Activated CD8-positive, alpha-beta memory T cell treated with anti-CD3 and anti-CD28 coated beads, Interleukin-2, amount 50 U/mL, for 48 hours (primary cell): ENCODE measurements at regions not wholly inside any gene's neighbourhood (a gene's known extent, or its start where the extent isn't known, plus 50 kb on each side); places are given as distances from the start of the nearest gene placed in this dataset.
"Not testable (repeated sequence)": the region's sequence is repeated elsewhere in the genome, so short reads cannot be mapped to it uniquely, and the experiment has no call there.

Source experiments
- DNase-seq: peaks from one replicate; pipeline ENCODE4 v3.0.0-alpha.2; 2020

GRCh38 chr13:75993241-75993640, 357.1 kb downstream of the LMO7 start:
- DNase-seq, result no peak

- DNase-seq, result no peak
These were observed 350.7 kb downstream of the LMO7 start for GRCh38 chr13:75986818-75987217.

GRCh38 chr13:75985132-75985531, 349.0 kb downstream of the LMO7 start:
- no peak for DNase-seq

DNA sequence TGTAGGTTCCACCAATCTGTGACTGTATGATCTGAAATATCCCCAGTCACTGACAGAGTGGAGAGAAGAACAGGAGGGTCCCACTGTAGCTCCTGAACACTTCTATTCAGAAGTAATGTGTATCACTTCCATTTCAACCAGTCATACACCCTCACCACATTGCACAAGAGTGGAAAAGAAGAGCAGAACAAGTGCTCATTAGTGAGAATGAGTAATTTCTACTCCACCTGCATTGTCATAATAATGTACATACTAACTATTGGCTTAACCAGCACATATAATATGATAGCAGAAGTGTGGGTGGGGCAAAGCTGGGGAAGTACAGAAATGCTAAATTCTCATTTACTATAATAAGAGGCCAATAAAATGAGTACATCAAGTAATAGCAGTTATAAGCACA, 342.7 kb downstream of the LMO7 start:
- no peak for DNase-seq

DNA sequence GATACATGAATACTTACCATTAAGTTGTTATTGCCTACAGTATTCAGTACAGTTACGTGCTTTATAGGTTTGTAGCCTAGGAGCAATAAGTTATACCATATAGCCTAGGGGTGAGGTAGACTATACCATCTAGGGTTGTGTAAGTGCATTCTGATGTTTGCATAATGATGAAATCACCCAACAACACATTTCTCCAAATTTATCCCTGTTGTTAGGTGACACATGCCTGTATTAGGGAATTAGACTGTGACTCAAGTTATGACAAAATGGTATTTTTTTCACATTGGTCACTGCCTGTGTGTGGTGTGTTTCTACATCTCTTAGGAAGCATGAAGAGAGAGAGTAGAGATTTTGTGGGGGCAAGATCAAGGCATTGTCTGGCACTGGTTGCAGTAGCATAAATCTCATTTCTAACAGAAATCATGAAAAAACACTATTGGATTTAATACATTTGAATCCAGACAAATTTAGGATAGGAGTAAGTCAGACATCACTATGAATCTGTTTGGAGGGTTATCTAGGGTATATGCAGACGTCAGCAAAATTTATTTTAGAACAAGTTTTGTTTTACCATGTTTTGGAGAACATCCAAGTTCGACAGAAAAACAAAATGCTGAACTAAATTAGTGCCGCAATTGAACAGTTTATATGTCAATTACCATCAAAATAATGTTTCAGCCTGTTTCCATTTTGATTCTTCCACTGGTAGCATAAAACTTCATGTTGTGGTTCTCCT, 332.1 kb downstream of the LMO7 start:
- DNase-seq, result no peak

- no peak for DNase-seq
These were observed 327.2 kb downstream of the LMO7 start for GRCh38 chr13:75963302-75963701.

GRCh38 chr13:75961911-75962310, 325.8 kb downstream of the LMO7 start:
- no peak for DNase-seq

DNA sequence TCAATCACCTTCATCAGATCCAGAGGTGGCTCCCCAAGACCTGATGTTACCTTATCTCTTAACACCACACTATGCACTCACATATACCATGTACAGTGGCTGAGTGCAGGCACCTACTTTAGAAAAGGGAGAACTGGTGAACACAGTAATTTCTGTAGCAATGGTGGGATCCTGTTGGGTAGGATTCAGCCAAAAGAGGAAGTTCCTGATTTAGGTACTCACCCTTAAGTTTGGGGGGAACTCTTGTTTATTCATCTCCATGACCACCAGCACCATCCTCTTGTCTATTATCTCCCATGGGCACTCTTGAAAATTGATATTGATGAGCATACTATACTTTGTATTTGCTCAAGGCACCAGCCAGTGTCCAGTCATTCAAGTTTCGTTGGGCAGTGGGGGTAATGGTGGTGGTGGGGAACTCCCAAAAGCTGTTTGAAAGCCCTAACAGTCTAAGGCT, 324.4 kb downstream of the LMO7 start:
- DNase-seq, result no peak

- DNase-seq, result no peak
These were observed 323.8 kb downstream of the LMO7 start for GRCh38 chr13:75959861-75960481.

DNA sequence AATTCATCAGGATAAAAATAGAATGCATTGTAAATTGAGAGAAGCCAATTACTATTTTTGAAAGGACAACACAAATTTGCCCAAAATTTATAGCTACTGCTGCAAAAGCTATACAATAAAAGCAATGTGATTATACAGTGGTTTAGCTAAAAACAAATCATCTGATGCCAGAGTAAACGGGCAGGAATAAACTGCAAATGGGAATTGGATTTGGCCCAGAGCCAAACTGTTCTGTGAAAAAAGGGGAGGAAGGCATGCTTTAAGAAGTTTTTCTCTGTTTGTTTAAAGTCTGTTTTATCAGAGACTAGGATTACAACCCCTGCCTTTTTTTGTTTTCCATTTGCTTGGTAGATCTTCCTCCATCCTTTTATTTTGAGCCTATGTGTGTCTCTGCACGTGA, 317.5 kb downstream of the LMO7 start:
- not testable (repeated sequence) for DNase-seq

GRCh38 chr13:75947448-75947847, 311.3 kb downstream of the LMO7 start:
- DNase-seq, result no peak

- no peak for DNase-seq
These were observed 310.6 kb downstream of the LMO7 start for GRCh38 chr13:75946536-75947284.

DNA sequence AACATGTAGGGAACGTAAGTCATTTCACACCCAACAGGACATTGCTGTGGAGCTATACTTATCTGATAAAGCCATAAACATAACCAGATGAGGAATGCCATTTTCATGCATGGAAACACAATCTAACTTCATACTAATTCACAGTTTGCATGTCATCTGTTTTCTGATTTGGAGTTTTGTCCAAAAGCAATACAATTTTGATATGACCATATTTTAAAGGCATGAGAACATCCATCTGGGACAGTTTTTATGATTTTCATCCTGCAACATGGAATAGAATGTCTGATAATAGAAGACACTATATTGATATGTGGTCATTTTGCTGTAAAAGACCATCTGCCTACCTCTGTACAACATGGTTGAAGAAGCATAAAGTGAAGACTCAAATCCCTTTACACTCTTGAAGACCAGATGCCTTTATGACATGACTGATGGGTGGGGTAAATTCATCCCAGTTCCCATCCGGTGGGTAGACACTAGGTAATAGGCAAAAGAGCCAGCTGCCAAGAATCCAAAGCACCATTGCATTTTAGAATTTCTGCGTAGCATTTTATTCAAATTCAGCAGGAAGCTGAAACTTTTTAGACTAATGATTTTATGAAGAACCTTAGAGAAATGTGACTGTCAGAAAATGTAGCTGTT, 309.8 kb downstream of the LMO7 start:
- no peak for DNase-seq

- DNase-seq, result no peak
These were observed 302.9 kb downstream of the LMO7 start for GRCh38 chr13:75938811-75939560.

DNA sequence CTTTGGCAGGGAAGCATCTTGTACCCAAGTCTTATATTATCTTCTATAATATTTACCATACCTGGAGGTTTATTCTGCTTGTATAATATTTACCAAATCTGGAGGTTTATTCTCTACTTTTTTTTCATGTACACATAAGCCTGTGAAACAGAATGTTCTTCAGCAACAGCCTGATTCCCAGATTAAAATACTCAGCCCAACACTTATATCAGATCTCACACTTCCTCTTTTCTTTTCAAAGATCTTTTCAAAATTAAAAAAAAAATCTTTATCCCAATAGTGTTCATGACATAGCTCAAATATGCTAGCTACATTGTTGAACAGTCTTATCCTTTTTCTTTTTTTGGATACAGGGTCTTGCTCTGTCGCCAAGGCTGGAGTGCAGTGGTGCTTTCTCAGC, 300.7 kb downstream of the LMO7 start:
- DNase-seq, result no peak

DNA sequence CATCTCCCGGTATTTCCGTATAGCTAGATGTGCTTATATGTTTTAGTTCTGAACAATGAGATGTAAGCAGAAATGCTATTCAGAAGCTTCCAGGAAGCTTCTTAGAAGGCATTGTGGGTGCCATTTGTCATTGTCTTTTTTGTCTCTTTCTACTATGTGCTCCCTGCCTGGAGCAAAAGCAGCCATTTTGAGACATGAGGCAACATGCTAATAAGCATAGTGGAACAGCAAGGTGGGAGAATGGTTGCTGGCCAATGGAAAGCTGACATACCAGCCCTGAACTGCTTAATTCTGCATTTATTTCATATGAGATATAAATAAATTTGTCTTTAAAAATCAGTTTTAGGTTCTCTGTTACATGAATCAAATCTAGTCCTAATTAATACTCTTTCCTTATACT, 299.7 kb downstream of the LMO7 start:
- no peak for DNase-seq

- no peak for DNase-seq
These were observed 298.8 kb downstream of the LMO7 start for GRCh38 chr13:75934889-75935288.

GRCh38 chr13:75932636-75933035, 296.5 kb downstream of the LMO7 start:
- DNase-seq, result no peak

GRCh38 chr13:75931116-75931515, 295.0 kb downstream of the LMO7 start:
- no peak for DNase-seq

- no peak for DNase-seq
These were observed 292.9 kb downstream of the LMO7 start for GRCh38 chr13:75929076-75929475.

- DNase-seq, result no peak
These were observed 291.1 kb downstream of the LMO7 start for GRCh38 chr13:75927183-75927669.

- DNase-seq, result no peak
These were observed 284.4 kb downstream of the LMO7 start for GRCh38 chr13:75920536-75920935.
